ENCODE measurements at regions not wholly inside any gene's neighbourhood (a gene's known extent, or its start where the extent isn't known, plus 50 kb on each side); places are given as distances from the start of the nearest gene placed in this dataset.

DNA sequence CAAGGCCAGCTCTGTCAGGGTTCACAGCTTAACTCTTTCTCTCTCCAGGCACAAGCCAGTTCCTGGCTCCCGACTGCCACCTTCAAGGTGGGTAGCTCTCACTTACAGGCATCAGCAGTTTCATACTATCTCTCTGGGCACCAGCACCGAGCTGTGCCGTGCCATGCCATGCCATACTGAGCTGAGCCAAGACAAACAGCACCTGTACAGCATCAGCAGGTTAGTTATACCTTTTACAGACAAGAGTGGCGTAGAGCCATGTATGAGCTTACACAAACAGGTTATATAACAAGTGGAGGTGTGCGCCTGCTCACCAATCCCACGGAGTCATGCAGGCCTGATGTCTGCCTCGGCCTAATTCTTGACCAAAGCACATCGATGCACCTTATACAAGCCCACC, 1098.7 kb downstream of the AACS start:
- no peak overlapping the region for H3K27ac ChIP-seq
- no peak overlapping the region for H3K4me3 ChIP-seq

DNA sequence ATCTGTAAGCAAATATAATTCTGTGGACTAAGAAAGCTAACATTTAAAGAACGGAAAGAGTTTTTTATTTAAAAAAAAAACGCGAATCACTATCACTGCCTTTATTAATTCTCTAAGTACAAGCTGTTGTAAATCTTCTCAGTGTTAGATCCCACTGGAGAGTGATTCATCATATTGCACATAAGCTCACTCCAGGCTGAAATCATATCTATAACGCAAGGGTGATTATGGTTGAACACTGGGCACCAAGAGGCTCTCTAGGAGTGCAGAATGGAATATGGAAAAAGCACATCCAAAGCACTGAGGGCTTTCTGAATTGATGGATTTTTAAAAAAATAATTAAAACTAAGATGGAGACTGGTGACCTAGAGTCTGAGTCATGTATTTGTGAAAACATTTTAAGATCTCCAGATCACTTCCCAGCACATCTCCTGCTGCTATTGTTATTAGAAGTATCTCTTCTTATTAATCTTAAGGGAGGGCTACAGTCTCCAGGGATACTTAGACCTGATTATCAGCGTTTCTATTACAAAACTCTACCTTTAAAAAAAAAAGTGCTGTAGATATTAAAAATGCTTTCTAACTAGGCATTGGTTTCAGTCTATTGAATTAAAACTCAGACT, 1106.8 kb downstream of the AACS start:
- H3K4me3 ChIP-seq = no peak overlapping the region

DNA sequence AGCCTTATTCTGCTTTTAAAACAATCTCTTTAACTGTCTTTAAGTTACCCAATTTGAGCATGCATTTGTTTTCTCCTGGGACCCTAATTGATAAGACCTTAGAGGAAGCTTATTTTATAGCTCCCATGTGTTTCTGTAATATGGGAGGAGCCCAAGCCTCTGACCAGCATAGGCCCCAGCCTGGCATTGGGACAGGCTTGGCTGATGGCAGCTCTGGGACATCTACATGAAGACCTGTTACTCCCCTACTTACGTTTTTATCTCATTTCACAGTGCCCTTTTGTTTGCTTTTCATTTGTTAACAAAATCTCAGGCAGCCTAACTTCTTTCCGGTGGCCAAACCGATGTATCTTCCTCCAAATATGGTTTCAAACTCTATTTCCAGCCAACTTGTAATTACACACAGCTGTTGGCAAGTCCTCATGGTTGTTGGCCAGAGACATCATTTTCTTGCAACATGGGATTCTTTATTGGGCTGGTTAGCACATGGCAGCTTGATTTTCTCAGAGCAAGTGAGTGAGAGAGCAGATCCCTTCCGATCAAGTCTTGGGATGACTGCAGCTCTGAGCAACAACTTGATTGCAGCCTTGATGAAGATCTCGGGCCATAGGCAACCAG, 1117.5 kb downstream of the AACS start:
- Histone ChIP-seq H3K27ac (no peak overlapping the region), H3K4me3 (no peak overlapping the region)

More for the DNA sequence above, 1106.8 kb downstream of the AACS start:
- H3K27ac ChIP-seq = no peak overlapping the region

DNA sequence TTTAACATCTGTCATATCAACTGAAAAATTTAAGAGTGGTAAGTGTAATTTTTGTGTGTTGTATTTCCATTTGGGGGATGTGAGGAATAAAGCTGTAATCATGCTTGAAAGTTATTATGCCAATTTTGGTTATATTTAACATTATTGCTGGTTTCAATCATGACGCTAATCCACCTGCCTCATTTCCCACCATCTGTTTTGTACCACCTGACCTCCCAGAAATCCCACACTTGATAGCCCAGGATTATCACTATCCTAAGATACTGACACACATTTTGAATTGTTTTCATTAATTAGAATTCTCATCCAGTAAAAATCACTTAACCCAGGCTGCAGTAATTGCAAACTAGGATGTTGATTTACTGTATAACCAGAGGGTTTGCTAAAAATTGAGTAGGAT, 1119.8 kb downstream of the AACS start:
- Histone ChIP-seq H3K4me3 (no peak overlapping the region), H3K27ac (no peak overlapping the region)

DNA sequence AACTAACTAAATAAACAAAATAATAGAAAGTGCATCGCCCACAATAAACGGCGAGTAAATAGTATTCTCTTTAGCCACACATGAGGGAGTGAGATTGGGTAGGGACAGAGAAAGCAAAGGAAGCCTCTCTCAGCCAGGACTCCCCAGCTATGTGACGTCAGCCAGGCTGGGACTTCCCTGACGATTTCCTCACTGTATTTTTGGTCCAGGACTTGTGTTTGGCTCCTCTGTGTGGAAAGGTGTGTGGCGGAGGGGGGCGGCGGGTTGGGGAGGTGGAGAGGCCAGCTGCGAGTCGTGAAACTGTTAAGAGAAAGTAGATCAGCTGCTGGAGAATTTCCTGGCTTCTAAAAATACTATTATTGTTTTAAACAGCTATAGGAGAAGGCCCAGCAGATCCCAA, 1124.6 kb downstream of the AACS start:
- Histone ChIP-seq H3K4me3 (no peak overlapping the region), H3K27ac (no peak overlapping the region)

DNA sequence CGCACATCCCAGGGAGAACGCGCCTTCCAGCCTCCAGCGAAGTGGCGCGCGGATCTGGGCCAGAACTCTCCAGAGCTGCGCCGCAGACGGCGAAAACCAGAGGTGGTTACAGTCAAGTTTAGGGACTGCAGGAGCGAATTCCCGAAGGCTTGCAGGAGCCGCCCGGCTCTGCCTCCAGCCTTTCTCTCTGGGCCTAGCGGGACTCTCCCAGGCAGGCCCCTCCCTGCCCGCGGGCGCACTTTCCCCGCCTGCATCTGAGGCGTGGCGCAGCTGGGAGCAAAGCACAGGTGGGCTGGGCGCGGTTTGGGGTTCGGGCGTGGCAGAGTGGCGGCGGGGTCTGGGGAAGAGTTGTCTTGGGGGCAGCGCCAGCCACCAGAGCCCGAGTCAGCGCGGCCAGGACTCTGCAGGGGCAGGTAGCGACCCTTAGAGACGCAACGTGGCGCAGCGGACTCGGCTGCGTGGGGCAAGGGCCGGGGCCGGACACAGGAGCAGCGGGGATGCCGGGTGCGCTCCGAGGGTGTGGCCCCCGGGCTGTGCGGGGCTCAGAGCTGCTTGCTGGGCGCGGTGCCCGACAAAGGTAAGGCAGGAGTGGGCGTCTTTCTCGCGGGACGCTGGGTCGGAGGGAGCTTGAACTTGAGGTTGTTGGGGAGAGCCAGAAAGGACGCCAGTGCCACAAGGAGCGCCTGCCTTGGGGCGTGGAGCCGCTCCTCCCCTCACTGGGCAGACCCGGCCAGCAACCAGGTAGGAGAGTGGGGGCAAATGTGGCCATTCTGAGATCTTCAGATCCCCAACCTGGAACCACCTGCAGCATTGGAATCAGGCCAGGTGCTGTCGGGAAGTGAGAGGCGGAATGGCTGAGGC, 1126.0 kb downstream of the AACS start:
- Histone ChIP-seq H3K4me3 (no peak overlapping the region), H3K27ac (no peak overlapping the region)

DNA sequence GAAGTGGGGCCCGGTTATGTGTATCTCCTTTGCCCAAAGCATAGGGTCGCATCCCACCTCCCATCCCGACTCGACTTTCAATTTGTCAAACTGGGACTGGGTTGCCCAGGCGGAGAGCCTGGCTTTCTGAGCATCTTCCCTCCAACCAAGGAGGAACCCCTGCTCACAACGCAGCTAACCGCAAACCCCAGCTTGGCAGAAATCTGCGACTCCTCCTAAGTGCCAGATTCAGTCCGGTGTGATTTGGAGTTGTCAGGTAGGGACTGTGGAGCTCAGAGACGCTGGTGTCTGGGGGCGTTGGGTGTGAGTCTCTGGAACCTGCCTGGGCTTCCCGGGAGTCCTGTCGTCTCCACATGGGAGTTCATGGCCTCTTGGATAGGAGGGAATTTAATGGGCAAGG, 1126.7 kb downstream of the AACS start:
- Histone ChIP-seq H3K4me3 (no peak overlapping the region), H3K27ac (no peak overlapping the region)

DNA sequence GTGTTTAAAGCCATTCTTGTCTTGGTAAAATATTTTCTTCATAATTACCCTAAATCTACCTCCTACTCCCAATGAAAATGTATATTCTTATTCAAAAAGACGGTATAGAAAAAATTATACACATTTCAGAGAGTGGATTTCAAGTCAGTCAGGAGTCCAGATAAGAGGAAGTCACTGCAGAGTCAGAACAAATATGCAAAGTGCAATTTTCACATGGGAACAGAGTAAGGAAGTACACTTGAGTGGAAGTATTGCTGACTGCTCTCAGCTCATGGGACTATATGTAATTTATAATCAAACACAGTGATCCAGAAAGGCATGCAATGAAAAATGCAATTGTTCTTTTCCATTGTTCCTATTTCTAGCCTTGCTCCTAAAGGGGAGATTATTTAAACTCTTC, 1128.0 kb downstream of the AACS start:
- Histone ChIP-seq H3K27ac (no peak overlapping the region), H3K4me3 (no peak overlapping the region)

DNA sequence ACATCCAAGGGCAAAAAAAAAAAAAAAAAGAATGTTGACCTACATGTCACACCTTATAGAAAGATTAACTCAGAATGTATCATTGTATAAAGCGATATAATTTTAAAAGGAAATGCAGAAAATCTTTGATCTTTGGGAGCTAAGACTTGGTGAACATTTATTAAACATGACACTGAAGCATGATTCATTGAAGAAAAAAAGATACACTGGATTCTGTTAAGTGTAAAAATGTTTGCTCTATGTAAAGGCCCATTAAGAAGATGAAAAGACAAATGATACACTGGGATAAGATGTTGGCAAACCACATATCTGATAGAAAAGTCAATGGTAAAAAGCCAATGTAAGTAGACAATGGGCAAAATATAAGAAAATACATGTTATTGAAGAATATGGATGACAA, 1131.0 kb downstream of the AACS start:
- Histone ChIP-seq H3K27ac (no peak overlapping the region), H3K4me3 (no peak overlapping the region)

DNA sequence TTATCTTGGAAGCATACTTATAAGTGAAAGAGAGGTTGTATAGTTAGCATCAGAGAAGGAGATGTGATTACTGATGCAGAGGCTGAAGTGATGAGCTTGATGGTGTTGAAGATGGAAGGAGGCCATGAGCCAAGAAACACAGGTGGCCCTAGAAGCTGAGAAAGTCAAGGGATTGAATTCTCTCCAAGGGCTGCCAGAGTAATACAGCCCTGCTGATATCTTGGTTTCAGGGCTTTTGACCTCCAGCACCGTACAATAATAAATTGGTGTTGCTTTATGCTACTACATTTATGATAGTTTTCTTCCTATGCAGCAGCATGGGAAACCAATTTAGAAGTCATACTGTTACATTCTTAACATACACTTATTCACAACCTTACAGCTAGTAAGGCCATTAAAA, 1133.3 kb downstream of the AACS start:
- H3K27ac ChIP-seq = no peak overlapping the region
- no peak overlapping the region for H3K4me3 ChIP-seq

DNA sequence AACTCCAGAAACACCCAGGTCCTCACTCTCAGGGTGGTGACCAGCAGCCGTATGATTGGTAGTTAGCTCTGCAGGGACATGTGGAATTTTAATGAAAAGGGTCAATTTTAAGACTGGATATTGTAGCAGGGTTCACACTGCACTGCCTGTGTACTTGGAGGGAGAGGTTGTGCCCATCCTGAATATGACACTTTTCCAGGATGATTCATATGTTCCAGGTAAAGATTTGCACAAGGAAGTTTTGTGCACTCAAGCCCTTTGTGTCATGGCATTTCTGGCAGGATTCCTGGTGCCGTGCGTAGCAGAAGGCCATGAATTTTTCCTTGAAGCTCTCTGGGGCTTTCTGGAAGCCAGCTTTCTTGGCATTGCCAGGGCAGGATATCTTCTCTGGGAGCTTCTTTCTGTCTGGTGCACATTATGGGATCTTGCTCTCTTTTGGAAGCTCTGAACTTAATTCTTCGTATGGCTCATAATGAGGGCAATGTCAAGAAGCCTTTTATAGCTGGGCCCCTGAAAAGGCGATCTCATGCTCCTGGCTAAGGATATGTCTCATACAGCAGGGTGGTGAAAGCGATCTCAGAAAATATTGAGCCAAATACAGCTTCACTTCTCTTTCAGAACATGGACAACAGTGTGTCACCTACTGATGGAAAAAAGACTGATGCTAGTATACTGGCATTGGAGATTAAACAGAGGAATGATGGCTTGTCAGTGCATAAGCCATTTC, 1133.9 kb downstream of the AACS start:
- no peak overlapping the region for H3K27ac ChIP-seq
- H3K4me3 ChIP-seq = no peak overlapping the region

DNA sequence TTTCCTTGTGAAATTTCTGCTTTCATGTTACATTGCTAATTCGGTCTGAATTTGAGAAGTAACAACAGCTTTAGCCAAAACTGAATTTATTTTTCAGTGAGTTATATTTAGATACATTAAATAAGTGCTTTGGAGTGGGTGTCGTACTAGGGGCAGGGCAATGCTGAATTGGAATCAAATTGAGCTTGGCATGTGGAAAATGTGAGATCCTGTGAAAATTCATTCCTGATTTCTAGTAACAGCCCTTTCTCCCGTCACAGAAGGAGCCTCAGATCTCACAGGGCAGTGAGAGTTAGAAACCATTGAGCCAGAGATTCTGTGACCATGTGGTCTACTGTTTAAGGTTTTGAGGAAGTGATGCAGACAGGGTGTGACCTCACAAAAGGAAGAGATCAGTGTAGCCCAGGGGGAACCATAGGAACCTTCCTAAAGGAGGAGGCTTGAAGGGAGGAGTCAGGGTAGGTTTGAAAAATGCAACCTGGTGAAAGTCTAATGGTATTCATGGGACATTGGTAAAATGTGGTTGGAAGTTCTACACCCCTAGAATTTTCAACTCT, 1136.8 kb downstream of the AACS start:
- no peak overlapping the region for H3K4me3 ChIP-seq

DNA sequence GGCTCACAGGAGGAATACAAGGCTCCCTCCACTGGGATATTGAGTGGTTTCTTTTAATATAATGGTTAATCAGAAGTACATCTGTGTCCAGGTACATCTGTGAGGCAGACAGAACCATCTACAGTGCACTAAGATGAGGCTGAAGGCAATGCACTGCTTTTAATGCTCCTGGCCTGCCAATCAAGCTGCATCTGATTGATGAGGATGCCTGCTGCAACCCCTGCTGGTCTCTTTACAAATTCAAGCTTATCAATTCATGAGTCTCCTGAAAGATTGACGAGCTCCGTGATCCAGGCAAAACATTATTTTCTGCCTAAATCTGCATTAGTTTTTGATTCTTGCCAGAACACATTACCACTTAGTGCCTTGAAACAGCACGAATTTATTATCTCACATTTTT, 1139.1 kb downstream of the AACS start:
- no peak overlapping the region for H3K27ac ChIP-seq
- H3K4me3 ChIP-seq = no peak overlapping the region

More for the DNA sequence above, 1136.8 kb downstream of the AACS start:
- H3K27ac ChIP-seq = no peak overlapping the region

DNA sequence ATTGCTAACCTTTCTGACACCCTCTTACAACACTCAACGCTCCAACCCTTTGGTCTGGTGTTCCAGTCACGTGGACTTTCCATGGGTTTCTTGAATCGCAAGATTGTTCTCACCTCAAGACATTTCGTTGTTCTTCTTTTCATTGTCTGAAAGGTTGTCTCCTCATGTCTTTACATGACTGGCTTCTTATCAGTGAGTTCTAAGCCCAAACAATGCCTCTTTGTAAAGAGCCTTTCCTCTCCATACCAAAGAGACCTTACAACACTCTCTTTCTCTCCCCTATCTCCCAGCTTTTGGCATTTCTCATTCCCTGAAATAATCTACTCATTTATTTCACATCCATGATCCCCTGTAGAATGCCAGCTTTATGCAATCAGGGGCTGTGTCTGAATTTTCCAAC, 1144.8 kb downstream of the AACS start:
- Histone ChIP-seq H3K4me3 (no peak overlapping the region), H3K27ac (no peak overlapping the region)

DNA sequence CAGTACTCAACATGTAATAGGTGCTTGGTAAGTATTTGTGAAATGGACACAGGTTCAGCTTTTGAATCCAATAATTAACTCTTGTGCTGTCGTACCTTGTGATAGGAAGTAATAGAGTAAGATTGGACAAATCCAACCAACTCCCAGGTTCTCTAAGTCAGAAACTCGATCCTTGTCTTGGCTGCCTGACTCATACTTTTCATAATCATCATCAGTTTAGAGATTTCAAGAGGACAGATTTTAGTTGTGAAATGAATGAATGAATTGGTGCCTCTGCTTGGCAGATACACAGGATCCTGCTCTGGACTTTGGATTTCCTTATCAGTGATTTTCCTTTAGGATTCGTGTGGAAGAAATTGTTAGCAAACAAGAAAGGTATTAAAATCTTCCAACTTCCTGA, 1145.2 kb downstream of the AACS start:
- Histone ChIP-seq H3K4me3 (no peak overlapping the region), H3K27ac (no peak overlapping the region)

DNA sequence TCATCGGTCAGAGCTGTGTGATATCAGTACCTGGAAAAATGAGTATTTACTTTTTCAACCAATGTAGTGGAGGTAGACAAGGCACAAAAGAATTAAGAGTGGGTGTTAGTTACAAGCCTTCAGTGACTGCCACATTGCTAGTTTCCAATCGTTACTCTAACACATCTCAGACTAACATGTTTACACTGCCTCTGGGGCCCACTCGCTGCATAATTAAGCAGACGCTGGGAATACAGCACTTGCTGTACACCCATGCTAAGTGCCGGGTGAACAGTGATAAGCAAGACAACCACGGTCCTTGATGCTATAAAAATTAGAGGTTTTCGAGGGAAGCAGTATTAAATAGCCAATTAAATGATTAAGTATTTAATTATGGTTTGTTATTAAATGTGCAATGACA, 1147.6 kb downstream of the AACS start:
- Histone ChIP-seq H3K4me3 (no peak overlapping the region), H3K27ac (no peak overlapping the region)

DNA sequence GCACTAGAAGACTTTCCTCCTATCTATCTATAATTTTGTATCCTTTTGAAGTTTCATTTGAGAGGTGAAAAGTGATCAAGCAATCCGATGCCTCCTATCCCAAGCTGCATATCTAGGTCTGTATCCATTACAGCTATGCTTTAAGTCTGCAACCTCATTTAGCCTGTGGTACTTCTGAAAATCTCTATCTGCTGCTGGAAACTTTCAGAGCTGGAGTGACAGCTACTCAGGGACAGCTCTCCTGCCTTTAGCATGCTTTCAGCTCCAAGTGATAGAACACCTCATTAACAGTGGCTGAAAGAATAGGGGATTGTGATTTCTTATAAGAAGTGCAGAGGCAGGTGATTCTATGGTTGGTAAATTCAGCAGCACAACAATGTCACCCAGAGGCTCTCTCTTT, 1153.5 kb downstream of the AACS start:
- Histone ChIP-seq H3K4me3 (no peak overlapping the region), H3K27ac (no peak overlapping the region)

DNA sequence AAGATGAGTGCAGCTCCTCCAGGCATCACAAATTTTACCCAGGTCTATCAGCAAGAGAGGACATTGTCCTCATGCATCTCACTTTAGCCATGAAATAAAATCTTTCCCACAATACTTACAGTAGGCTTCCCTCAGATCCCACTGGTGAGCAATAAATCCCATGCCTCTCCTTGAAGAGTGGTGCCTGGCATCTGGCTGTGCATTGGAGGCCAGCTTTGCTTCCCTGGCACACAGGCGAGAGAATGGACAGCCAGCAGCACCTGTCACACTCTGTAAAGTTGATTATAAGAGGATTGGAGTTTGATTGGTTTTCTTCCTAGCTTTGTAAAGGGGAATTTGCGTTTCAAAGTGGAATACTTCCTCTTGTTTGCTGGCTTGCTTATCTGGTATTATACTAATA, 1153.9 kb downstream of the AACS start:
- H3K4me3 ChIP-seq = no peak overlapping the region
- H3K27ac ChIP-seq = no peak overlapping the region

DNA sequence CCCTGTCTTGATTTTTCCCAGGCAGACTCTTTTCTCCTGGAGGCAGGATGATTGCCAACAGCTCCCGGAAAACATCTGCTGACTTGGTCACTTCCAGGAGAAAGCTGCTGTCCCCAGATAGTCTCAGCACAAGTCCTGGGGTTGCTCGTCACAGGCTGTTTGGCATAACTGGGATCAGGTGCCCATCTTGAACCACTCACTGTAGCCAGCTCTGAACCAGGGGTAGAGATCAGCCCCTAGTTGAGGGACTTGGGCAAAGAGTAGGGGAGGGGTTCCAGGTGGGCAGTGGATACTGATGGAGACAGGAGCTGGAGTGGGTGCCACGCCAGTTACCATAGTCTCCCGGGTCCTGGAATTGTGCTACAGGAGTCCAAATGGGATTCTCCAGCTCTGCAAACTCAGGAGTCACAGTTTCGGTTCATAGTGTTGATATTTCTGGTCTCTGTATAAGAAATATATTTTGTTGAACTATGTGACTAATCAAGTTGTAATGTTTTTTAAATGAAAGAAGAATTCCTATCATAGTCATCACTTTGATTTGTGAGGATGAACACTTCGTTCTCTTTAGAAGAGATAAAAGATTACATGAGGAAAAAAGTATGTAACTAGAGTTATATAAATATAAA, 1154.5 kb downstream of the AACS start:
- Histone ChIP-seq H3K27ac (no peak overlapping the region), H3K4me3 (no peak overlapping the region)

DNA sequence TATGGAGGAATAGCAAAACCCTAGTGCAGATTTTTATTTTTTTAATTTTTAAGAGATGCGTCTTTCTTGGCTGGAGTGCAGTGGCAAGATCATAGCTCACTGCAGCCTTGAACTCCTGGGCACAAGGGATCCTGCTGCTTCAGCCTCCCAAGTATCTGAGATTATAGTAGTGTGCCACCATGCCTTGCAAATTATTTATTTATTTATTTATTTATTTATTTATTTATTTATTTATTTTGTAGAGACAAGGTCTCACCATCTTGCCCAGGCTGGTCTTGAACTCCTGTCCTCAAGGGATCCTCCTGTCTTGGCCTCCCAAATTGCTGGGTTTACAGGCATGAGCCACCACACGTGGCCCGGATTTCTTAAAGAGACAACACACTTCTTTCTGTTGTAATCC, 1158.8 kb downstream of the AACS start:
- H3K4me3 ChIP-seq = no peak overlapping the region
- H3K27ac ChIP-seq = no peak overlapping the region

All from skin epidermis (tissue), 12 donors.